GM10266 (cell line): ENCODE measurements at regions not wholly inside any gene's neighbourhood (a gene's known extent, or its start where the extent isn't known, plus 50 kb on each side); places are given as distances from the start of the nearest gene placed in this dataset.

Experiments
- DNase-seq: peaks from one replicate; pipeline ENCODE4 v3.0.0; 2012; ENCODE audit errors: extremely low spot score
- TF ChIP-seq, protein P1 (sequence below): IDR thresholded peaks from 2 replicates; pipeline ENCODE4 v1.5.1; 2012; ENCODE audit warnings: mild to moderate bottlenecking, low read depth; ENCODE audit not compliant: control insufficient read depth, insufficient read depth; ENCODE audit errors: missing control alignments

DNA sequence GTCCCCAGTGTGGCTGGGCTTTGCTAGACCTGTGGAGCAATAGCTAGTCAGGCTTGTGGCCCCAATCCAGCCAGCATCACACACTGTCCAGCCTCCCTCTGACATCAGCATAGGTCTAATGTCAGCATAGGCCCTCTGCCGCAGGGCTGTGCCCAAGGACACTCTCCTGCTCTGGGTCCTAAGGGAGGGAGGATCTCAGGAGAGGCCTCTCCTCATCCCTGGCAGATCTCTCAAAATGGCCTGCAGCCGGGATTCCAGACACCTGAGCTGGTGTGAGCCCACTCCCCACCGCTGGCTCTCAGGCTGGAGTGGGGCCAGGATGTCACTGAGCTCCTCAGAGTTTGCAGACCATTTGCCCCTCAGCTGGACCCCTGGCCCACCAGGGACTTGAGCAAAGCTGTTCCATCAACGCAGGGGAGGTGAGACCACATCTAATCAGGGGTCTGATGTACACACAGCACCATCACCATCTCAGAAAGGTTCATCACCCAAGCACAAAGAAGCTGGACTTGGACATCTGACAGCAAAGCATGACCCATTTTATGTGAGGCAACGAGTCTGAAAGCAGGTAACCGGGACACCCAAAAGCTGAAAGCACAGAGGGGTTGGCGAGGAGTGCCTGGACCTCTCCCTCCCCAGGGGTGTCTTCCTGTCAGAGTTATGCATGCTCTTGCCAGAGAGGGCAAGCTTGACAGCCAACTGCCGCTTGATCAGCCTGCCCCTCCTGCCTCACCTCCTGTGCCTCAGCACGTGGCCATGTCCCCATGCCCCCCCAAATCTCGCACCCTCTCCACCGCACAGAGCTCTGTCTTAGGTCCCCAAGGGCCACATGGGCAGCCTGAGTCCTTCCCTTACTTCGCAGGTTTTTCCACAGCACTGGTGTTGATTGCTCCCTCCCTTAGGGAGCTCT lies 69.7 kb upstream of the SEPTIN5 start:
- TF ChIP-seq, protein P1, sequence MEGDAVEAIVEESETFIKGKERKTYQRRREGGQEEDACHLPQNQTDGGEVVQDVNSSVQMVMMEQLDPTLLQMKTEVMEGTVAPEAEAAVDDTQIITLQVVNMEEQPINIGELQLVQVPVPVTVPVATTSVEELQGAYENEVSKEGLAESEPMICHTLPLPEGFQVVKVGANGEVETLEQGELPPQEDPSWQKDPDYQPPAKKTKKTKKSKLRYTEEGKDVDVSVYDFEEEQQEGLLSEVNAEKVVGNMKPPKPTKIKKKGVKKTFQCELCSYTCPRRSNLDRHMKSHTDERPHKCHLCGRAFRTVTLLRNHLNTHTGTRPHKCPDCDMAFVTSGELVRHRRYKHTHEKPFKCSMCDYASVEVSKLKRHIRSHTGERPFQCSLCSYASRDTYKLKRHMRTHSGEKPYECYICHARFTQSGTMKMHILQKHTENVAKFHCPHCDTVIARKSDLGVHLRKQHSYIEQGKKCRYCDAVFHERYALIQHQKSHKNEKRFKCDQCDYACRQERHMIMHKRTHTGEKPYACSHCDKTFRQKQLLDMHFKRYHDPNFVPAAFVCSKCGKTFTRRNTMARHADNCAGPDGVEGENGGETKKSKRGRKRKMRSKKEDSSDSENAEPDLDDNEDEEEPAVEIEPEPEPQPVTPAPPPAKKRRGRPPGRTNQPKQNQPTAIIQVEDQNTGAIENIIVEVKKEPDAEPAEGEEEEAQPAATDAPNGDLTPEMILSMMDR = no peak
- DNase-seq = no peak

DNA sequence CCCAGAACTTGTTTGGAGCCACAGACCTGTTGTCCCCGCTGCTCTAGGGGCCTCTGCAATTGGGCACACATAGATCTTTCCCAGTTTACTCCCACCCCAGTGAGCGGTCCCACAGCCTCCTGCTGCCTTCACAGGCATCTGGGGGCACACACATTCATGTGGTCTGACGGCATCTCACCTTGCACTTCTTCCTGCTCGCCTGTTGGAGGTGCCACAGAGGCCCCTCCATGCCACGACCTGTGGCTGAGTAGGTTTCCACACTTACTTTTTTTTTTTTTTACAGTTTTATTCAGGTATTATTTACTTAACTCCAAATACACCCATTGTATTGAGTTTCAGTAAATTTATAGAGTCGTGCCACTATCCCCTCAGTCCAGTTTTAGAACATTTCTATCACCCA lies 68.9 kb upstream of the SEPTIN5 start:
- TF ChIP-seq, protein P1 = no peak
- DNase-seq = no peak

DNA sequence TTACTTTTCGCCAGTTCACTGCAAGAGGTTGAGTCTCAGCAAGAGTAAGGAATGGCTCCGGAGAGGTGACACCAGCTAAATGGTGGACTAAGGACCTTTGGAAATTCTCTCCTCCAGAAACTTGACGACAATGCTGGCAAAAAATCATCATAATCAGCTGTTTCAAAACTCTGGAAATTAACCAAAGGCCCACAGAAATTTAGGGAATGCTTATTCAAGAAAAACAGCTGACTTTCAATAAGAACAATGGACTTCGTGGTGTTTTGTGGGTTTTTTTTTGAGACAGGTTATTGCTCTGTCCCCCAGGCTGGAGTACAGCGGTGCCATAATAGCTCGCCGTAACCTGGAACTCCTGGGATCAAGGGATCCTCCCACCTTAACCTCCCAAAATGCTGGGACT lies 68.4 kb upstream of the SEPTIN5 start:
- no peak for DNase-seq
- TF ChIP-seq, protein P1 = no peak

DNA sequence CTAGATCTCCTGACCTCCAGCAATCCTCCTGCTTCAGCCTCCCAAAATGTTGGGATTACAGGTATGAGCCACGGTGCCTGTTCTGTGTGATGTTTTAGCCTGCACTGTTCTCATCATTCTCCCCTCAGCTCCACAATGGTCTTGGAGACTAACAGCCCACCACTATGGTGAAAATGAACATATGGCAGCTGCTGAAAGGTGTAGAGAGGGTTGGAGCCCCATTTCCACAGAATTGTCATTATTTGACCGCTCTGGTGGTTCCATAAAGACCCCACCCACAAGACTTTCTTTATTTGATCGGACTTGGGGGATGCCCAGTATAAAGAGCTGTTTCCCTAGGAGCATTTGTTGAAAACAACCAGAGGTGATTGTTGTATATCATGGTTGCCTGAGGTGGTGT lies 67.9 kb upstream of the SEPTIN5 start:
- TF ChIP-seq, protein P1 = no peak

DNA sequence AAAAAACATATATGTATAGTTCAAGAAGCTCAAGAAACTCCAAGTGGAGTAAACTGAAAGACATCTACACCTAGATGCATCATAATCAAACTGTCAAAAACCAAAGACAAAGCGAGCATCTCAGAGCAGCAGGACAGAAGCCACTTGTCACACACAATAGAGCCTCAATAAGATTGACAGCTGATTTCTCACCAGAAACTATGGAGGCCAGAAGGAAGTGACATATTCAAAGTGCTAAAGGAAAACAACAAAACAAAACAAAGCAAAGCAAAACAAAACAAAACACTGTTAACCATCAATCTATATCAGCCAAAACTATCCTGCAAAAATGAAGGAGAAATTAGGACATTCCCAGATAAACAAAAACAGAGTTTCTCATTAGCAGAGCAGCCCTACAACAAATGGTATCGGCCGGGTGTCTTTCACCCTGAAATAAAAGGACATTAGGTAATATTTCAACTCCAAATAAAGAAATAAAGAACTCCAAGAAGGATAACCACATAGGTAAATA lies 65.8 kb upstream of the SEPTIN5 start:
- DNase-seq = no peak
- TF ChIP-seq, protein P1 = no peak

More for the DNA sequence above, 67.9 kb upstream of the SEPTIN5 start:
- no peak for DNase-seq

DNA sequence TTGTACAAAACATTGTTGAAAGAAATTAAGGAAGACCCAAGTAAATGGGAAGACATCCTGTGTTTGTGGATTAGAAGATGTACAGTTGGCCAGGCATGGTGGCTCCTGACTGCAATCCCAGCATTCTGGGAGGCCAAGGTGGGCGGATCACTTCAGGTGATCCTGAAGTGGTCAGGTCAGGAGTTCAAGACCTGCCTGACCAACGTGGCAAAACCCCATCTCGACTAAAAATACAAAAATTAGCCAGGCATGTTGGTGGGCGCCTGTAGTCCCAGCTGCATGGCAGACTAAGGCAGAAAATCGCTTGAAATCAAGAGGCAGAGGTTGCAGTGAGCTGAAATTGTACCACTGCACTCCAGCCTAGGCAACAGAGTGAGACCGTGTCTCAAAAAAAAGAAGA lies 62.0 kb upstream of the SEPTIN5 start:
- no peak for DNase-seq
- TF ChIP-seq, protein P1 = no peak
